A172 (cell line): ENCODE measurements at regions not wholly inside any gene's neighbourhood (a gene's known extent, or its start where the extent isn't known, plus 50 kb on each side); places are given as distances from the start of the nearest gene placed in this dataset.
"Not testable (repeated sequence)": the region's sequence is repeated elsewhere in the genome, so short reads cannot be mapped to it uniquely, and the experiment has no call there.

Experiments
- DNase-seq: peaks from one replicate; pipeline ENCODE4 v3.0.0-alpha.2; 2015; ENCODE audit warnings: low spot score

GRCh38 chr2:221767106-221768012 lies 195.3 kb upstream of the EPHA4 start:
- no peak for DNase-seq

GRCh38 chr2:221762496-221762895 lies 190.4 kb upstream of the EPHA4 start:
- no peak for DNase-seq

- no peak for DNase-seq
These were observed 189.2 kb upstream of the EPHA4 start for GRCh38 chr2:221761260-221761659.

GRCh38 chr2:221758076-221758475 lies 186.0 kb upstream of the EPHA4 start:
- no peak for DNase-seq

- DNase-seq: peak; percentile 8
These were observed 181.3 kb upstream of the EPHA4 start for GRCh38 chr2:221753401-221753800.

GRCh38 chr2:221752781-221753180 lies 180.7 kb upstream of the EPHA4 start:
- no peak for DNase-seq

GRCh38 chr2:221750316-221750715 lies 178.2 kb upstream of the EPHA4 start:
- no peak for DNase-seq

GRCh38 chr2:221747289-221747972 lies 175.3 kb upstream of the EPHA4 start:
- no peak for DNase-seq

GRCh38 chr2:221741496-221742211 lies 169.6 kb upstream of the EPHA4 start:
- no peak for DNase-seq

GRCh38 chr2:221731432-221732145 lies 159.5 kb upstream of the EPHA4 start:
- no peak for DNase-seq

- DNase-seq: no peak
These were observed 154.9 kb upstream of the EPHA4 start for GRCh38 chr2:221726894-221727513.

- DNase-seq: no peak
These were observed 152.6 kb upstream of the EPHA4 start for GRCh38 chr2:221724631-221725203.

- DNase-seq: not testable (repeated sequence)
These were observed 152.0 kb upstream of the EPHA4 start for GRCh38 chr2:221724117-221724516.

GRCh38 chr2:221716426-221717303 lies 144.6 kb upstream of the EPHA4 start:
- DNase-seq: peak; percentile 50

- DNase-seq: peak; percentile 7
These were observed 143.6 kb upstream of the EPHA4 start for GRCh38 chr2:221715523-221716247.

- no peak for DNase-seq
These were observed 138.6 kb upstream of the EPHA4 start for GRCh38 chr2:221710744-221711143.

GRCh38 chr2:221708902-221709301 lies 136.8 kb upstream of the EPHA4 start:
- DNase-seq: no peak

- no peak for DNase-seq
These were observed 133.2 kb upstream of the EPHA4 start for GRCh38 chr2:221705185-221705877.

- no peak for DNase-seq
These were observed 132.3 kb upstream of the EPHA4 start for GRCh38 chr2:221704442-221704841.
